Right atrium auricular region (tissue), 2 donors: ENCODE measurements at regions not wholly inside any gene's neighbourhood (a gene's known extent, or its start where the extent isn't known, plus 50 kb on each side); places are given as distances from the start of the nearest gene placed in this dataset.

Experiments
- DNase-seq: peaks from one replicate; pipeline ENCODE4 v3.0.0-alpha.2; 2019; ENCODE audit warnings: low spot score
- H3K27ac ChIP-seq, 2 donors: fragments of 200-600 bp; sonication (generic); 1 replicate in 1 of 2; 2 replicates in 1 of 2; pipeline ENCODE4 v1.5.1; 2016 to 2019
- H3K27me3 ChIP-seq, 2 donors: fragments of 200-600 bp; sonication (generic); one replicate each; pipeline versions ENCODE4 v1.5.1 to v1.6.0; 2017 to 2019
- H3K36me3 ChIP-seq: fragments of 200-600 bp; sonication (generic); one replicate; pipeline ENCODE4 v1.5.1; 2016
- H3K4me1 ChIP-seq, 2 donors: fragments of 200-600 bp; sonication (generic); one replicate each; pipeline versions ENCODE4 v1.5.1 to v1.6.0; 2017 to 2019
- H3K4me3 ChIP-seq, 2 donors: fragments of 200-600 bp; sonication (generic); 1 replicate in 1 of 2; 2 replicates in 1 of 2; pipeline ENCODE4 v1.5.1; 2017 to 2019; ENCODE audit warnings: mild to moderate bottlenecking in 1 of 2, moderate library complexity in 1 of 2
- H3K9me3 ChIP-seq, 2 donors: fragments of 200-600 bp; sonication (generic); one replicate each; pipeline ENCODE4 v1.5.1; 2019
- CTCF ChIP-seq, 2 donors: fragments of 200-600 bp; sonication (generic); IDR thresholded peaks; one replicate each; pipeline ENCODE4 v1.5.1; 2019; ENCODE audit warnings: antibody characterized with exemption in 2 of 2

GRCh38 chr6:44655412-44656342 lies 268.2 kb downstream of the CDC5L start:
- Histone ChIP-seq H3K4me1 (peaks cover 0 to 6% of the 10 kb centered on the region in 2 donors), H3K27ac (no peak overlapping the region), H3K4me3 (no peak overlapping the region), H3K27me3 (no peaks in the 10 kb centered on the region), H3K9me3 (no peaks in the 10 kb centered on the region), H3K36me3 (no peaks in the 10 kb centered on the region)
- DNase-seq, result peak; percentile 90
- TF ChIP-seq CTCF (IDR thresholded peaks at IDR 0.05), result peak; percentile 82 to 96

- Histone ChIP-seq H3K36me3 (no peaks in the 10 kb centered on the region), H3K27me3 (no peaks in the 10 kb centered on the region), H3K9me3 (no peaks in the 10 kb centered on the region), H3K27ac (no peak overlapping the region), H3K4me3 (no peak overlapping the region), H3K4me1 (peaks cover 0 to 6% of the 10 kb centered on the region in 2 donors)
- TF ChIP-seq CTCF (IDR thresholded peaks at IDR 0.05), result no peak
- DNase-seq, result no peak
Measured at GRCh38 chr6:44656691-44657090, 269.2 kb downstream of the CDC5L start.

GRCh38 chr6:44657206-44657819 lies 269.8 kb downstream of the CDC5L start:
- H3K27ac ChIP-seq, result no peak overlapping the region
- peaks cover 0 to 6% of the 10 kb centered on the region in 2 donors for H3K4me1 ChIP-seq
- no peak for TF ChIP-seq CTCF (IDR thresholded peaks at IDR 0.05)
- H3K4me3 ChIP-seq, result no peak overlapping the region
- no peak for DNase-seq
- no peaks in the 10 kb centered on the region for H3K27me3 ChIP-seq
- no peaks in the 10 kb centered on the region for H3K36me3 ChIP-seq
- H3K9me3 ChIP-seq, result no peaks in the 10 kb centered on the region

- H3K36me3 ChIP-seq, result no peaks in the 10 kb centered on the region
- H3K9me3 ChIP-seq, result no peaks in the 10 kb centered on the region
- H3K4me1 ChIP-seq, result peaks cover 0 to 6% of the 10 kb centered on the region in 2 donors
- TF ChIP-seq CTCF (IDR thresholded peaks at IDR 0.05), result no peak
- no peak overlapping the region for H3K27ac ChIP-seq
- no peak overlapping the region for H3K4me3 ChIP-seq
- no peaks in the 10 kb centered on the region for H3K27me3 ChIP-seq
- no peak for DNase-seq
Measured at GRCh38 chr6:44658571-44658970, 271.1 kb downstream of the CDC5L start.

- DNase-seq, result no peak
- Histone ChIP-seq H3K4me1 (peaks cover 0 to 6% of the 10 kb centered on the region in 2 donors), H3K27me3 (no peaks in the 10 kb centered on the region), H3K36me3 (no peaks in the 10 kb centered on the region), H3K4me3 (no peak overlapping the region), H3K27ac (no peak overlapping the region), H3K9me3 (no peaks in the 10 kb centered on the region)
- no peak for TF ChIP-seq CTCF (IDR thresholded peaks at IDR 0.05)
Measured at GRCh38 chr6:44659726-44660125, 272.2 kb downstream of the CDC5L start.
